Mesenchymal stem cell (in vitro differentiated cells and primary cell): ENCODE measurements at regions not wholly inside any gene's neighbourhood (a gene's known extent, or its start where the extent isn't known, plus 50 kb on each side); places are given as distances from the start of the nearest gene placed in this dataset.

Experiments used
- DNase-seq: peaks from one replicate; pipeline ENCODE4 v3.0.0-alpha.2; 2013
- H2AFZ ChIP-seq: one replicate; pipeline ENCODE4 v1.6.1; 2013; ENCODE audit warnings: low read depth, mild to moderate bottlenecking, control low read depth, inconsistent platforms, low read length, moderate library complexity
- H2AK5ac ChIP-seq: 2 replicates; pipeline ENCODE4 v1.6.1; 2013; ENCODE audit warnings: low read length, moderate library complexity, mild to moderate bottlenecking, inconsistent platforms; ENCODE audit not compliant: severe bottlenecking
- H2BK120ac ChIP-seq: one replicate; pipeline ENCODE4 v1.6.1; 2013; ENCODE audit warnings: low read depth, mild to moderate bottlenecking, inconsistent platforms, low read length, moderate library complexity
- H2BK12ac ChIP-seq, 2 experiments: one replicate each; pipeline ENCODE4 v1.6.1; 2013; ENCODE audit warnings: inconsistent platforms in 2 of 2, low read length in 2 of 2, mild to moderate bottlenecking in 2 of 2, moderate library complexity in 2 of 2, control low read depth in 1 of 2
- H2BK15ac ChIP-seq: one replicate; pipeline ENCODE4 v1.6.1; 2013; ENCODE audit warnings: mild to moderate bottlenecking, low read depth, inconsistent platforms; ENCODE audit not compliant: poor library complexity, severe bottlenecking
- H2BK5ac ChIP-seq: 2 replicates; pipeline ENCODE4 v1.6.1; 2013; ENCODE audit warnings: low read depth, mild to moderate bottlenecking, low read length, control low read depth, inconsistent platforms; ENCODE audit not compliant: poor library complexity, severe bottlenecking
- H3K14ac ChIP-seq, 2 experiments: one replicate each; pipeline ENCODE4 v1.6.1; 2013; ENCODE audit warnings: inconsistent platforms in 2 of 2, low read length in 2 of 2, control low read depth in 1 of 2, mild to moderate bottlenecking in 1 of 2, moderate library complexity in 1 of 2
- H3K18ac ChIP-seq, 2 experiments: one replicate each; pipeline ENCODE4 v1.6.1; 2013; ENCODE audit warnings: inconsistent platforms in 2 of 2, low read length in 2 of 2, control low read depth in 1 of 2, low read depth in 1 of 2, mild to moderate bottlenecking in 1 of 2
- H3K23ac ChIP-seq, 2 experiments: one replicate each; pipeline ENCODE4 v1.6.1; 2013; ENCODE audit warnings: inconsistent platforms in 2 of 2, low read length in 2 of 2, mild to moderate bottlenecking in 2 of 2, moderate library complexity in 2 of 2, control low read depth in 1 of 2
- H3K27ac ChIP-seq: 2 replicates; pipeline ENCODE4 v1.5.1; 2013; ENCODE audit warnings: mild to moderate bottlenecking, moderate library complexity, low read length, control low read depth, inconsistent platforms; ENCODE audit not compliant: poor library complexity, severe bottlenecking
- H3K27me3 ChIP-seq, 2 experiments: 2 replicates each; pipeline versions ENCODE4 v1.6.1 to v1.7.0; 2013; ENCODE audit warnings: low read length in 2 of 2, mild to moderate bottlenecking in 2 of 2, moderate library complexity in 2 of 2, control low read depth in 1 of 2, inconsistent platforms in 1 of 2; ENCODE audit not compliant: control insufficient read depth in 1 of 2, insufficient read depth in 1 of 2
- H3K36me3 ChIP-seq, 2 experiments: 2 replicates each; pipeline versions ENCODE4 v1.6.1 to v1.7.0; 2013; ENCODE audit warnings: low read length in 2 of 2, control low read depth in 1 of 2, inconsistent platforms in 1 of 2, low read depth in 1 of 2, mild to moderate bottlenecking in 1 of 2; ENCODE audit not compliant: insufficient read depth in 2 of 2, control insufficient read depth in 1 of 2
- H3K4ac ChIP-seq, 2 experiments: one replicate each; pipeline ENCODE4 v1.6.1; 2013; ENCODE audit warnings: inconsistent platforms in 2 of 2, low read length in 2 of 2, mild to moderate bottlenecking in 2 of 2, moderate library complexity in 2 of 2, control low read depth in 1 of 2, low read depth in 1 of 2
- H3K4me1 ChIP-seq: 2 replicates; pipeline ENCODE4 v1.6.1; 2013; ENCODE audit warnings: low read depth, low read length, control low read depth; ENCODE audit not compliant: control insufficient read depth, insufficient read depth
- H3K4me2 ChIP-seq: 2 replicates; pipeline ENCODE4 v1.6.1; 2013; ENCODE audit warnings: low read length, mild to moderate bottlenecking, inconsistent platforms; ENCODE audit not compliant: poor library complexity, severe bottlenecking
- H3K4me3 ChIP-seq, 2 experiments: 2 replicates each; pipeline versions ENCODE4 v1.5.1 to v1.7.0; 2013; ENCODE audit warnings: low read length in 2 of 2, mild to moderate bottlenecking in 2 of 2, control low read depth in 1 of 2, low read depth in 1 of 2; ENCODE audit not compliant: insufficient read depth in 1 of 2
- H3K79me1 ChIP-seq: replicated peaks from 2 replicates; pipeline ENCODE4 v1.6.1; 2013; ENCODE audit warnings: mild to moderate bottlenecking, control low read depth, low read length, inconsistent platforms; ENCODE audit not compliant: poor library complexity, severe bottlenecking
- H3K9ac ChIP-seq: 2 replicates; pipeline ENCODE4 v1.7.0; 2013; ENCODE audit warnings: mild to moderate bottlenecking, low read length, moderate library complexity
- H3K9me3 ChIP-seq: 2 replicates; pipeline ENCODE4 v1.7.0; 2013; ENCODE audit warnings: mild to moderate bottlenecking, low read length; ENCODE audit not compliant: control insufficient read depth
- H4K8ac ChIP-seq: one replicate; pipeline ENCODE4 v1.6.1; 2013; ENCODE audit warnings: inconsistent platforms, mild to moderate bottlenecking, low read length, moderate library complexity
- H4K91ac ChIP-seq: one replicate; pipeline ENCODE4 v1.6.1; 2013; ENCODE audit warnings: mild to moderate bottlenecking, low read length, inconsistent platforms
- WGBS: methylation state at CpG from one replicate; pipeline ENCODE4 v1.1.7; 2013; ENCODE audit warnings: mixed read lengths; 5-methylcytosine and 5-hydroxymethylcytosine counted together

- Histone ChIP-seq H3K27me3 (no peaks in the 10 kb centered on the region), H3K14ac (no peak overlapping the region), H3K4me1 (no peaks in the 10 kb centered on the region), H4K91ac (no peak overlapping the region), H3K4ac (no peak overlapping the region), H3K27ac (no peak overlapping the region), H2AK5ac (no peak overlapping the region), H3K9me3 (no peaks in the 10 kb centered on the region), H2AFZ (no peak overlapping the region), H3K9ac (no peak overlapping the region), H4K8ac (no peak overlapping the region), H2BK12ac (no peak overlapping the region), H3K4me3 (no peak overlapping the region), H3K4me2 (no peak overlapping the region), H3K36me3 (no peaks in the 10 kb centered on the region), H3K18ac (no peak overlapping the region), H3K23ac (no peak overlapping the region), H3K79me1 (no peaks in the 10 kb centered on the region), H2BK15ac (no peak overlapping the region), H2BK5ac (no peak overlapping the region), H2BK120ac (no peak overlapping the region)
- no peak for DNase-seq
- WGBS = 75% methylated on average over 2 of the region's 3 CpGs
These were observed 266.7 kb downstream of the GBA3 start for GRCh38 chr4:22959483-22959882.

DNA sequence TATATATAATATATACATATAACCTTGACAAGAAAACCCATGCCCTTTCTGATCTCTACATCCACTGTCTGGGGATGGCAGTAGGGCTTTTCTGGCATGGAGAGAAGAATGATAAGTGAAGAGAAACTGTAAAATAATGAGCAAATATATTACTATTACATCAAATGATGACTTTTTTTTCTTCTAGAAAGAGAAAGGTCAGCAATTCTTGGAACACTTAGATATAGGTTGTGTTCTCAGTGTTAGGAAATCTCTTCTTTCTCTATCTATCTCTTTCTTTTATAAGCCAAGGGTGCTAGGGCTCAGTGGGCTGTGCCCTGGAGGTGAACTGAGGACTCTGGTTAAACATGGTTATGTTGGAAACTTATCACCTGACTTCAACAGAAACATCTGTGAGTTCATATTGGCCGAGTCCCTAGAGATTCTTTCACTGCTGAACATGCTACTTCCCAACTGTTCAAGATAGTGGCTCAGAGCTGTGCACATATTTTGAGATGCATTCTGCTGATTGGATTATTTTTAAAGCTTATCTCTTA lies 265.1 kb downstream of the GBA3 start:
- H3K18ac ChIP-seq = no peak overlapping the region
- H3K14ac ChIP-seq = no peak overlapping the region
- no peak overlapping the region for H3K4me2 ChIP-seq
- H4K91ac ChIP-seq = no peak overlapping the region
- H3K9me3 ChIP-seq = no peaks in the 10 kb centered on the region
- WGBS = no CpG with 5 or more reads among the region's 1 CpG
- H3K9ac ChIP-seq = no peak overlapping the region
- no peak overlapping the region for H3K27ac ChIP-seq
- H2BK120ac ChIP-seq = no peak overlapping the region
- H3K27me3 ChIP-seq = no peaks in the 10 kb centered on the region
- H2AK5ac ChIP-seq = no peak overlapping the region
- H2BK12ac ChIP-seq = no peak overlapping the region
- no peaks in the 10 kb centered on the region for H3K36me3 ChIP-seq
- no peak for DNase-seq
- H3K23ac ChIP-seq = no peak overlapping the region
- no peak overlapping the region for H4K8ac ChIP-seq
- no peak overlapping the region for H3K4me3 ChIP-seq
- H2AFZ ChIP-seq = no peak overlapping the region
- H3K4me1 ChIP-seq = no peaks in the 10 kb centered on the region
- no peaks in the 10 kb centered on the region for H3K79me1 ChIP-seq
- H2BK5ac ChIP-seq = no peak overlapping the region
- H3K4ac ChIP-seq = no peak overlapping the region
- H2BK15ac ChIP-seq = no peak overlapping the region

DNA sequence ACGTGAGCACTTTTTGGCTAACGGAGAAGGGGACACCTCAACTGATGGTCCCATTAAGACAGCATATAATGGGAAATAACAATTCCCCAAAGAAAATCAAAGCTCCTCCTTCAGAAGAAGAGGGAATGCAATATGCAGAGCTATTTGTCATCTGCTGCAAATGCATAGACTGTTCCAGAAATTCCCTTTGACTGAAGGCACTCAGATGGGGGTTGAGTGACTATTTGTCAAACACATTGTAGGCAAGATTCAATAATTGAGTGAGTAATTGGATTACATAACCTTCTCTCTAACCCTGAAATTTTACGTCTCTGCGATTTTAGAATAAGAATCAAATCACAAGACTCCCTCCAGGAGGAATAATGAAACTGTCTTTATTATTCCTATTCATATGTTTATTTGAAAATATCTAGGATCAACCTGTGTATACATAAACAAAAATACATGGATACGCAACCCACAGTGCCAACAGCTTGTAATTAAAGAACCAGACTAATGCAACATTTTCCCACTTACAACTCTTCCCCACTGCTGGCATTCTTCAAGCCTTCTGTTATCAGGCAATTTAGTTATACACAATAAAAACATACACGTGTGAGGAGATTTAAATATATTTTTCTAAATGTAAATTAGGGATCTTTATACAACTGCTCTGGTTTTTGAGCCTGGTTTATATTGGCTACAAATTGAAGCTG lies 256.6 kb downstream of the GBA3 start:
- no peaks in the 10 kb centered on the region for H3K9me3 ChIP-seq
- H3K4me3 ChIP-seq = no peak overlapping the region
- WGBS = 90% methylated on average over 3 of the region's 6 CpGs
- H3K23ac ChIP-seq = no peak overlapping the region
- H3K9ac ChIP-seq = no peak overlapping the region
- no peak overlapping the region for H2BK120ac ChIP-seq
- H4K8ac ChIP-seq = no peak overlapping the region
- no peaks in the 10 kb centered on the region for H3K79me1 ChIP-seq
- no peak overlapping the region for H3K4me2 ChIP-seq
- no peak overlapping the region for H2AK5ac ChIP-seq
- DNase-seq = no peak
- no peak overlapping the region for H2BK15ac ChIP-seq
- no peak overlapping the region for H2AFZ ChIP-seq
- H3K4me1 ChIP-seq = no peaks in the 10 kb centered on the region
- no peak overlapping the region for H3K27ac ChIP-seq
- H3K4ac ChIP-seq = no peak overlapping the region
- no peak overlapping the region for H2BK12ac ChIP-seq
- no peak overlapping the region for H3K14ac ChIP-seq
- no peak overlapping the region for H4K91ac ChIP-seq
- H2BK5ac ChIP-seq = no peak overlapping the region
- no peaks in the 10 kb centered on the region for H3K27me3 ChIP-seq
- no peak overlapping the region for H3K18ac ChIP-seq
- H3K36me3 ChIP-seq = no peaks in the 10 kb centered on the region

DNA sequence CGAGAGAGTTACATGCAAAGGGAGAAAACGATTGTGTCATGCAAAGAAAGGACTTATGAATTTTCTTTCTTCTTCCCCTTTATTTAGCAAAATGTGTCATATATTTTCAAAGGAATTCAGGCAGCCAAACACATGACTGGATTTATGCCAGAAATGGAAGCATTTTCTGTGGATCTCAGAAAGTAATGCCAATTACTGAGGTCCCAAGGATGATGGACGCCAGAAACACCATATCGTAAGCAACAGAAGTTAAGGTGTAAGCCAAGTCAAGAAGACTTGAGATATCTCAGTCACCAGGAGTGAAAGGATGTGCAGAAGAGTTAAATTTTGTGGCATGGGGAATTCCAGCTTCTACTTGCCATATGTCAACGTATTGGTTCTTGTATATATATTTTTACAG lies 255.1 kb downstream of the GBA3 start:
- Histone ChIP-seq H2BK5ac (no peak overlapping the region), H3K27ac (no peak overlapping the region), H2AK5ac (no peak overlapping the region), H4K91ac (no peak overlapping the region), H3K9me3 (no peaks in the 10 kb centered on the region), H2AFZ (no peak overlapping the region), H3K18ac (no peak overlapping the region), H3K4me2 (no peak overlapping the region), H2BK120ac (no peak overlapping the region), H4K8ac (no peak overlapping the region), H3K27me3 (no peaks in the 10 kb centered on the region), H3K36me3 (no peaks in the 10 kb centered on the region), H2BK12ac (no peak overlapping the region), H3K9ac (no peak overlapping the region), H3K23ac (no peak overlapping the region), H2BK15ac (no peak overlapping the region), H3K4me3 (no peak overlapping the region), H3K14ac (no peak overlapping the region), H3K4me1 (no peaks in the 10 kb centered on the region), H3K79me1 (no peaks in the 10 kb centered on the region), H3K4ac (no peak overlapping the region)
- WGBS = 100% methylated on average over 3 of the region's 5 CpGs
- no peak for DNase-seq
